Neural cell (in vitro differentiated cells): ENCODE measurements at regions not wholly inside any gene's neighbourhood (a gene's known extent, or its start where the extent isn't known, plus 50 kb on each side); places are given as distances from the start of the nearest gene placed in this dataset.

Source experiments
- H2AFZ ChIP-seq: fragments of 200-600, 300-800 bp; sonication (generic), shearing (Covaris generic); 2 replicates; pipeline ENCODE4 v1.6.0; 2014; ENCODE audit warnings: low read depth, mild to moderate bottlenecking, antibody characterized with exemption, low read length, moderate library complexity
- H3F3A ChIP-seq: fragments of 200-600 bp; shearing (Covaris generic); 2 replicates; pipeline ENCODE4 v1.6.1; 2016; ENCODE audit warnings: mild to moderate bottlenecking, moderate library complexity, mixed read lengths, antibody characterized with exemption, low read length; ENCODE audit not compliant: insufficient read depth, poor library complexity, severe bottlenecking
- H3K27ac ChIP-seq: fragments of 200-600, 300-800 bp; sonication (generic), shearing (Covaris generic); 2 replicates; pipeline ENCODE4 v1.5.1; 2014; ENCODE audit warnings: mild to moderate bottlenecking, low read length, moderate library complexity
- H3K27me3 ChIP-seq: fragments of 300-800, 200-600 bp; sonication (generic), shearing (Covaris generic); 2 replicates; pipeline ENCODE4 v1.6.0; 2014; ENCODE audit warnings: mild to moderate bottlenecking, low read depth, low read length, moderate library complexity; ENCODE audit not compliant: insufficient read depth
- H3K36me3 ChIP-seq: fragments of 300-800, 200-600 bp; sonication (generic), shearing (Covaris generic); 2 replicates; pipeline ENCODE4 v1.5.1; 2014; ENCODE audit warnings: mild to moderate bottlenecking, antibody characterized with exemption, low read length, moderate library complexity; ENCODE audit not compliant: insufficient read depth
- H3K4me2 ChIP-seq: fragments of 300-800, 200-600 bp; sonication (generic), shearing (Covaris generic); 2 replicates; pipeline ENCODE4 v1.6.0; 2014; ENCODE audit warnings: mild to moderate bottlenecking, low read length
- H3K4me3 ChIP-seq: fragments of 300-800, 200-600 bp; sonication (generic), shearing (Covaris generic); 2 replicates; pipeline ENCODE4 v1.5.1; 2014; ENCODE audit warnings: mild to moderate bottlenecking, low read length, moderate library complexity
- H3K79me2 ChIP-seq: fragments of 200-600 bp; shearing (Covaris generic); replicated peaks from 2 replicates; pipeline ENCODE4 v1.6.0; 2014; ENCODE audit warnings: mild to moderate bottlenecking, low read length, moderate library complexity; ENCODE audit not compliant: insufficient read depth
- H3K9ac ChIP-seq: fragments of 300-800, 200-600 bp; sonication (generic), shearing (Covaris generic); 2 replicates; pipeline ENCODE4 v1.6.1; 2016; ENCODE audit warnings: mild to moderate bottlenecking, low read length, mixed read lengths
- H3K9me2 ChIP-seq: fragments of 200-600 bp; shearing (Covaris generic); 2 replicates; pipeline ENCODE4 v1.6.1; 2016; ENCODE audit warnings: mild to moderate bottlenecking, low read length, mixed read lengths; ENCODE audit not compliant: insufficient read depth
- H3K9me3 ChIP-seq: fragments of 200-600, 300-800 bp; sonication (generic), shearing (Covaris generic); 2 replicates; pipeline ENCODE4 v1.6.1; 2016; ENCODE audit warnings: mild to moderate bottlenecking, mixed run types, low read length, moderate library complexity, mixed read lengths
- H4K20me1 ChIP-seq: fragments of 200-600 bp; shearing (Covaris generic); 2 replicates; pipeline ENCODE4 v1.6.1; 2016; ENCODE audit warnings: mild to moderate bottlenecking, mixed run types; ENCODE audit not compliant: insufficient read depth
- EP300 ChIP-seq: fragments of 450-650 bp; conservative IDR thresholded peaks from 2 replicates; pipeline ENCODE4 v1.6.1; 2014; ENCODE audit warnings: antibody characterized with exemption, mild to moderate bottlenecking, moderate library complexity; ENCODE audit not compliant: poor library complexity, severe bottlenecking
- EZH2 ChIP-seq: fragments of 200-600, 300-800 bp; shearing (Covaris generic), sonication (generic); IDR thresholded peaks from 2 replicates; pipeline ENCODE4 v1.6.1; 2014; ENCODE audit warnings: antibody characterized with exemption, low read length, borderline replicate concordance, mild to moderate bottlenecking; ENCODE audit not compliant: insufficient read depth, poor library complexity, severe bottlenecking
- MXI1 ChIP-seq: fragments of 450-650 bp; conservative IDR thresholded peaks from 2 replicates; pipeline ENCODE4 v1.6.1; 2014; ENCODE audit warnings: antibody characterized with exemption, mild to moderate bottlenecking; ENCODE audit not compliant: poor library complexity, severe bottlenecking
- POLR2AphosphoS5 ChIP-seq: IDR thresholded peaks from 2 replicates; pipeline ENCODE4 v1.6.1; 2012
- RAD21 ChIP-seq: fragments of 450-650 bp; conservative IDR thresholded peaks from 2 replicates; pipeline ENCODE4 v1.6.1; 2014; ENCODE audit warnings: antibody characterized with exemption, mild to moderate bottlenecking, moderate library complexity
- SMC3 ChIP-seq: fragments of 450-650 bp; conservative IDR thresholded peaks from 2 replicates; pipeline ENCODE4 v1.6.1; 2014; ENCODE audit warnings: antibody characterized with exemption, mild to moderate bottlenecking, moderate library complexity; ENCODE audit not compliant: poor library complexity
- TAF1 ChIP-seq: IDR thresholded peaks from 2 replicates; pipeline ENCODE4 v1.6.1; 2012; ENCODE audit warnings: low read depth
- TF ChIP-seq, protein P1 (sequence below): fragments of 450-650 bp; IDR thresholded peaks from 2 replicates; pipeline ENCODE4 v1.5.1; 2014; ENCODE audit warnings: antibody characterized with exemption, mild to moderate bottlenecking, moderate library complexity; ENCODE audit not compliant: poor library complexity, severe bottlenecking
- TF ChIP-seq, protein P2 (sequence below): IDR thresholded peaks from 2 replicates; pipeline ENCODE4 v1.6.1; 2012; ENCODE audit warnings: borderline replicate concordance

GRCh38 chr3:82354228-82354627 is 592.8 kb upstream of the GBE1 start:
- H3K27ac ChIP-seq, result no peak overlapping the region
- no peak overlapping the region for H2AFZ ChIP-seq
- H3K9ac ChIP-seq, result no peak overlapping the region
- no peak overlapping the region for H3K4me2 ChIP-seq
- H3K9me3 ChIP-seq, result no peaks in the 10 kb centered on the region
- TF ChIP-seq MXI1 (no peak), EZH2 (no peak), SMC3 (no peak), EP300 (no peak), POLR2AphosphoS5 (no peak), RAD21 (no peak), TAF1 (no peak)
- TF ChIP-seq, protein P1, sequence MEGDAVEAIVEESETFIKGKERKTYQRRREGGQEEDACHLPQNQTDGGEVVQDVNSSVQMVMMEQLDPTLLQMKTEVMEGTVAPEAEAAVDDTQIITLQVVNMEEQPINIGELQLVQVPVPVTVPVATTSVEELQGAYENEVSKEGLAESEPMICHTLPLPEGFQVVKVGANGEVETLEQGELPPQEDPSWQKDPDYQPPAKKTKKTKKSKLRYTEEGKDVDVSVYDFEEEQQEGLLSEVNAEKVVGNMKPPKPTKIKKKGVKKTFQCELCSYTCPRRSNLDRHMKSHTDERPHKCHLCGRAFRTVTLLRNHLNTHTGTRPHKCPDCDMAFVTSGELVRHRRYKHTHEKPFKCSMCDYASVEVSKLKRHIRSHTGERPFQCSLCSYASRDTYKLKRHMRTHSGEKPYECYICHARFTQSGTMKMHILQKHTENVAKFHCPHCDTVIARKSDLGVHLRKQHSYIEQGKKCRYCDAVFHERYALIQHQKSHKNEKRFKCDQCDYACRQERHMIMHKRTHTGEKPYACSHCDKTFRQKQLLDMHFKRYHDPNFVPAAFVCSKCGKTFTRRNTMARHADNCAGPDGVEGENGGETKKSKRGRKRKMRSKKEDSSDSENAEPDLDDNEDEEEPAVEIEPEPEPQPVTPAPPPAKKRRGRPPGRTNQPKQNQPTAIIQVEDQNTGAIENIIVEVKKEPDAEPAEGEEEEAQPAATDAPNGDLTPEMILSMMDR, result no peak
- TF ChIP-seq, protein P2, sequence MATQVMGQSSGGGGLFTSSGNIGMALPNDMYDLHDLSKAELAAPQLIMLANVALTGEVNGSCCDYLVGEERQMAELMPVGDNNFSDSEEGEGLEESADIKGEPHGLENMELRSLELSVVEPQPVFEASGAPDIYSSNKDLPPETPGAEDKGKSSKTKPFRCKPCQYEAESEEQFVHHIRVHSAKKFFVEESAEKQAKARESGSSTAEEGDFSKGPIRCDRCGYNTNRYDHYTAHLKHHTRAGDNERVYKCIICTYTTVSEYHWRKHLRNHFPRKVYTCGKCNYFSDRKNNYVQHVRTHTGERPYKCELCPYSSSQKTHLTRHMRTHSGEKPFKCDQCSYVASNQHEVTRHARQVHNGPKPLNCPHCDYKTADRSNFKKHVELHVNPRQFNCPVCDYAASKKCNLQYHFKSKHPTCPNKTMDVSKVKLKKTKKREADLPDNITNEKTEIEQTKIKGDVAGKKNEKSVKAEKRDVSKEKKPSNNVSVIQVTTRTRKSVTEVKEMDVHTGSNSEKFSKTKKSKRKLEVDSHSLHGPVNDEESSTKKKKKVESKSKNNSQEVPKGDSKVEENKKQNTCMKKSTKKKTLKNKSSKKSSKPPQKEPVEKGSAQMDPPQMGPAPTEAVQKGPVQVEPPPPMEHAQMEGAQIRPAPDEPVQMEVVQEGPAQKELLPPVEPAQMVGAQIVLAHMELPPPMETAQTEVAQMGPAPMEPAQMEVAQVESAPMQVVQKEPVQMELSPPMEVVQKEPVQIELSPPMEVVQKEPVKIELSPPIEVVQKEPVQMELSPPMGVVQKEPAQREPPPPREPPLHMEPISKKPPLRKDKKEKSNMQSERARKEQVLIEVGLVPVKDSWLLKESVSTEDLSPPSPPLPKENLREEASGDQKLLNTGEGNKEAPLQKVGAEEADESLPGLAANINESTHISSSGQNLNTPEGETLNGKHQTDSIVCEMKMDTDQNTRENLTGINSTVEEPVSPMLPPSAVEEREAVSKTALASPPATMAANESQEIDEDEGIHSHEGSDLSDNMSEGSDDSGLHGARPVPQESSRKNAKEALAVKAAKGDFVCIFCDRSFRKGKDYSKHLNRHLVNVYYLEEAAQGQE, result no peak
- H3K36me3 ChIP-seq, result no peaks in the 10 kb centered on the region
- no peaks in the 10 kb centered on the region for H3F3A ChIP-seq
- no peaks in the 10 kb centered on the region for H3K9me2 ChIP-seq
- no peaks in the 10 kb centered on the region for H3K27me3 ChIP-seq
- H3K79me2 ChIP-seq, result no peaks in the 10 kb centered on the region
- H3K4me3 ChIP-seq, result no peak overlapping the region
- no peaks in the 10 kb centered on the region for H4K20me1 ChIP-seq

- TF ChIP-seq EP300, result peak; percentile 92
- peak; percentile 48 for TF ChIP-seq POLR2AphosphoS5
- TF ChIP-seq TAF1, result no peak
Observed at GRCh38 chr3:82353306-82354171, 592.1 kb upstream of the GBE1 start.

More at GRCh38 chr3:82353306-82354171, 592.1 kb upstream of the GBE1 start:
- H3K9me2 ChIP-seq, result no peaks in the 10 kb centered on the region
- peak overlapping the region; percentile 5 for H3K27ac ChIP-seq
- no peaks in the 10 kb centered on the region for H3K27me3 ChIP-seq
- no peaks in the 10 kb centered on the region for H3K79me2 ChIP-seq
- no peak overlapping the region for H3K4me2 ChIP-seq
- no peak overlapping the region for H2AFZ ChIP-seq
- no peak overlapping the region for H3K4me3 ChIP-seq
- no peaks in the 10 kb centered on the region for H4K20me1 ChIP-seq
- no peaks in the 10 kb centered on the region for H3F3A ChIP-seq
- no peaks in the 10 kb centered on the region for H3K9me3 ChIP-seq
- no peak overlapping the region for H3K9ac ChIP-seq
- H3K36me3 ChIP-seq, result no peaks in the 10 kb centered on the region
